BJ (cell line): ENCODE measurements at regions not wholly inside any gene's neighbourhood (a gene's known extent, or its start where the extent isn't known, plus 50 kb on each side); places are given as distances from the start of the nearest gene placed in this dataset.

Experiments
- CTCF ChIA-PET: fragments of 350-600 bp; formaldehyde crosslinking; extraction: SDS; loops from one replicate; lab custom pipeline; 2021; ENCODE audit warnings: antibody characterized with exemption, inconsistent platforms; lab: Yijun Ruan, JAX
- POLR2A ChIA-PET: fragments of 300-600 bp; sonication (Branson Sonifier 250); formaldehyde crosslinking; extraction: SDS; loops from one replicate; lab custom pipeline; 2021; ENCODE audit warnings: antibody characterized with exemption; lab: Charles Lee
- DNase-seq: peaks from one replicate; pipeline ENCODE4 v3.0.0-alpha.2; 2011; ENCODE audit warnings: low read depth
- H3K27me3 ChIP-seq: 2 replicates; pipeline ENCODE4 v1.6.0; 2011; ENCODE audit warnings: low read length; ENCODE audit not compliant: control insufficient read depth, insufficient read depth
- H3K36me3 ChIP-seq: 2 replicates; pipeline ENCODE4 v1.5.1; 2011; ENCODE audit warnings: low read length; ENCODE audit not compliant: control insufficient read depth, insufficient read depth
- H3K4me3 ChIP-seq: 2 replicates; pipeline ENCODE4 v1.5.1; 2011; ENCODE audit warnings: low read depth, mild to moderate bottlenecking, control low read depth, low read length
- TF ChIP-seq, protein P1 (sequence below): IDR thresholded peaks from 2 replicates; pipeline ENCODE4 v1.5.1; 2011; ENCODE audit warnings: low read depth, mild to moderate bottlenecking, control low read depth, inconsistent platforms, low read length, moderate library complexity; ENCODE audit not compliant: insufficient read depth

DNA sequence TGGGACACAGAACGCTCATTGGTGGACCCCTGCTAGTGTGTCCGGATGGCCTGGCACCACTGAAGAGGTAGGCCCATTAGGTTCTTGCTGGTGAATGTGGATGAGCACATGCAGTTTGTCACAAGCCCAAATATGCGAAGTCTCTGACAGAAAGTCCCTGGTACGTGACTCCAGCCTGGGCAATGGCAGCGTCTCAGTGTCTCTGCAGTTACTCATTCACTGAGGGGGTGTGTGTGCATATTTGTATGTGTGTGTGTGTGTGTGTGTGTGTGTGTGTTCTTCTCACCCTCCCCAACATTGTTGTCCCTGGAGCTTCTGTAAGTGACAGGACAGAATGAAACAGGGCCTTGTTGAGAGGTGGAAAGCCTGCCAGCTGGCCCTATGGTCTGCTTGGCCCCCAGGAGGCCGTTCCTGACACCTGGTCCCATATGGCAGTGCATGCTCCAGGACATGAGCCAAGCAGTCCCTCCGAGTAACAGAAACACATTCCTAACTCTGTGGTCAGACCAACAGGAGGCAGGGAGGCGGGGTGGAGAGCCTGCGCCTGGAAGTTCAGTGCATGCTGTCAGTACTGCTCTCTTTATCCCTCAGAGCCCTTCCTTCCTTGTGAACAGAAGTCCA lies 169.9 kb downstream of the SLC28A3 start:
- peak; percentile 92 for DNase-seq
- ChIA-PET CTCF (interaction anchor here (0.9 to 1.9 kb wide), 2 partner anchors 12 to 23 kb away, joined by 3 to 4 read pairs; no protein-coding TSS in a partner anchor), POLR2A (no interaction called here)
- TF ChIP-seq, protein P1, sequence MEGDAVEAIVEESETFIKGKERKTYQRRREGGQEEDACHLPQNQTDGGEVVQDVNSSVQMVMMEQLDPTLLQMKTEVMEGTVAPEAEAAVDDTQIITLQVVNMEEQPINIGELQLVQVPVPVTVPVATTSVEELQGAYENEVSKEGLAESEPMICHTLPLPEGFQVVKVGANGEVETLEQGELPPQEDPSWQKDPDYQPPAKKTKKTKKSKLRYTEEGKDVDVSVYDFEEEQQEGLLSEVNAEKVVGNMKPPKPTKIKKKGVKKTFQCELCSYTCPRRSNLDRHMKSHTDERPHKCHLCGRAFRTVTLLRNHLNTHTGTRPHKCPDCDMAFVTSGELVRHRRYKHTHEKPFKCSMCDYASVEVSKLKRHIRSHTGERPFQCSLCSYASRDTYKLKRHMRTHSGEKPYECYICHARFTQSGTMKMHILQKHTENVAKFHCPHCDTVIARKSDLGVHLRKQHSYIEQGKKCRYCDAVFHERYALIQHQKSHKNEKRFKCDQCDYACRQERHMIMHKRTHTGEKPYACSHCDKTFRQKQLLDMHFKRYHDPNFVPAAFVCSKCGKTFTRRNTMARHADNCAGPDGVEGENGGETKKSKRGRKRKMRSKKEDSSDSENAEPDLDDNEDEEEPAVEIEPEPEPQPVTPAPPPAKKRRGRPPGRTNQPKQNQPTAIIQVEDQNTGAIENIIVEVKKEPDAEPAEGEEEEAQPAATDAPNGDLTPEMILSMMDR = no peak
- Histone ChIP-seq H3K4me3 (no peak overlapping the region), H3K36me3 (no peaks in the 10 kb centered on the region), H3K27me3 (no peaks in the 10 kb centered on the region)

GRCh38 chr9:84173961-84174360 lies 166.6 kb downstream of the SLC28A3 start:
- no peaks in the 10 kb centered on the region for H3K27me3 ChIP-seq
- no peaks in the 10 kb centered on the region for H3K36me3 ChIP-seq
- H3K4me3 ChIP-seq = no peak overlapping the region
- TF ChIP-seq, protein P1 = no peak
- ChIA-PET POLR2A (no interaction called here), CTCF (interaction anchor here (0.9 to 4.8 kb wide), 17 partner anchors 8 to 198 kb away, joined by 3 to 20 read pairs (median 4); partner anchors contain the start of genes HNRNPK and RMI1)
- no peak for DNase-seq

GRCh38 chr9:84174486-84174885 lies 166.1 kb downstream of the SLC28A3 start:
- H3K36me3 ChIP-seq = no peaks in the 10 kb centered on the region
- H3K27me3 ChIP-seq = no peaks in the 10 kb centered on the region
- TF ChIP-seq, protein P1 = no peak
- ChIA-PET CTCF (interaction anchor here (1.0 to 4.8 kb wide), 8 partner anchors 19 to 194 kb away, joined by 3 to 20 read pairs (median 4); partner anchors contain the start of genes HNRNPK and RMI1), POLR2A (no interaction called here)
- DNase-seq = no peak
- H3K4me3 ChIP-seq = no peak overlapping the region

- Histone ChIP-seq H3K27me3 (no peaks in the 10 kb centered on the region), H3K4me3 (no peak overlapping the region), H3K36me3 (no peaks in the 10 kb centered on the region)
- ChIA-PET CTCF (no interaction called here), POLR2A (no interaction called here)
- TF ChIP-seq, protein P1 = no peak
- DNase-seq = no peak
Measured at GRCh38 chr9:84177407-84177806, 163.2 kb downstream of the SLC28A3 start.

DNA sequence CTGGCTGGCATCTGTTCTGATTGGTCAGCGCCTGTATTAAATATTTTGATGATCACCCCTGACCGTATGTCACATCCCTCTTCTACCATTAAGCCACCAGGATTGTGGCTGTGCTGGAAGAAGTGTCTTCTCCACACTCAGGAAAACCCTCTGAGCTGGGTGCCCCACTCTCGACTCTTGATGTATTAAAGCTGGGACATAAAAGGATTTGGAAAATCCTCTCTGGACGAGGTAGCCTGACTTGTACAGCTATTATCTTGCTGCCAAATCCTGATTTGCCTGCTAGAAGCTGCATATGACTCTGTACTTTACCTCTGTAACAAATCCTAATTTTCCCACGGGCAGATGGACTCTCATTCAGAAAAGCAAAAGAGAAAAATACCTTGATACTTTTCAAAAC lies 161.0 kb downstream of the SLC28A3 start:
- ChIA-PET POLR2A (no interaction called here), CTCF (interaction anchor here (1.0 kb wide), 1 partner anchor 39 kb away, joined by 3 read pairs; no protein-coding TSS in a partner anchor)

More for the DNA sequence above, 161.0 kb downstream of the SLC28A3 start:
- TF ChIP-seq, protein P1 = no peak
- no peaks in the 10 kb centered on the region for H3K27me3 ChIP-seq
- H3K4me3 ChIP-seq = no peak overlapping the region
- DNase-seq = no peak
- no peaks in the 10 kb centered on the region for H3K36me3 ChIP-seq
